ENCODE measurements at regions not wholly inside any gene's neighbourhood (a gene's known extent, or its start where the extent isn't known, plus 50 kb on each side); places are given as distances from the start of the nearest gene placed in this dataset.

- TF ChIP-seq, protein P1, sequence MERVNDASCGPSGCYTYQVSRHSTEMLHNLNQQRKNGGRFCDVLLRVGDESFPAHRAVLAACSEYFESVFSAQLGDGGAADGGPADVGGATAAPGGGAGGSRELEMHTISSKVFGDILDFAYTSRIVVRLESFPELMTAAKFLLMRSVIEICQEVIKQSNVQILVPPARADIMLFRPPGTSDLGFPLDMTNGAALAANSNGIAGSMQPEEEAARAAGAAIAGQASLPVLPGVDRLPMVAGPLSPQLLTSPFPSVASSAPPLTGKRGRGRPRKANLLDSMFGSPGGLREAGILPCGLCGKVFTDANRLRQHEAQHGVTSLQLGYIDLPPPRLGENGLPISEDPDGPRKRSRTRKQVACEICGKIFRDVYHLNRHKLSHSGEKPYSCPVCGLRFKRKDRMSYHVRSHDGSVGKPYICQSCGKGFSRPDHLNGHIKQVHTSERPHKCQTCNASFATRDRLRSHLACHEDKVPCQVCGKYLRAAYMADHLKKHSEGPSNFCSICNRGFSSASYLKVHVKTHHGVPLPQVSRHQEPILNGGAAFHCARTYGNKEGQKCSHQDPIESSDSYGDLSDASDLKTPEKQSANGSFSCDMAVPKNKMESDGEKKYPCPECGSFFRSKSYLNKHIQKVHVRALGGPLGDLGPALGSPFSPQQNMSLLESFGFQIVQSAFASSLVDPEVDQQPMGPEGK (CRISPR knock-in tag; IDR thresholded peaks at IDR 0.05; ENCODE audit: borderline replicate concordance), result no peak
These were observed 469.0 kb upstream of the PRKX start (continued) for GRCh38 chrX:4182408-4182806.

DNA sequence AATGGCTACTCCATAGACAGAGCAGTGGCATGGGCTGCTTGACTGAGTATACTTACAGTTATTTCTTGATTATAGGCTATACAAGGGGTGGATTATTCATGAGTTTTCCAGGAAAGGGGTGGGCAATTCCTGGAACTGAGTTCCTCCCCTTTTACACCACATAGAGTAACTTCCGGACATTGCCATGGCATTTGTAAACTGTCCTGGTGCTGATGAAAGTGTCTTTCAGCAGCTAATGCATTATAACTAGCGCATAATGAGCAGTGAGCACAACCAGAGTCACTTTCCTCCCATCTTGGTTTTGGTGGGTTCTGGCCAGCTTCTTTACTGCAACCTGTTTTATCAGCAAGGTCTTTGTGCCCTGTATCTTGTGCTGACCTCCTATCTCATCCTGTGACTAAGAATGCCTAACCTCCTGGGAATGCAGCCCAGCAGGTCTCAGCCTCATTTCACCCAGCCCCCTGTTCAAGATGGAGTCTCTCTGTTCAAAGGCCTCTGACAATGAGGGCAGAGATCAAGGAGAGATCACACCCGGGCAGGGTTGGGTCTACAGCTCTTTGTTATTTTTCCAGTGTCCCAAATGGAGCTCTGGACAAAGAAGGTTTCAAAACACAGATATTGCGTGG is 468.4 kb upstream of the PRKX start:
- ATAC-seq, result no peak
- TF ChIP-seq ISL1 (CRISPR knock-in tag; IDR thresholded peaks at IDR 0.05) (no peak), SNAI2 (CRISPR knock-in tag; IDR thresholded peaks at IDR 0.05) (no peak), ZC3H10 (CRISPR knock-in tag; IDR thresholded peaks at IDR 0.05) (no peak), RARB (CRISPR knock-in tag; IDR thresholded peaks at IDR 0.05) (no peak), CSRNP3 (CRISPR knock-in tag; IDR thresholded peaks at IDR 0.05) (no peak), ESRRG (CRISPR knock-in tag; IDR thresholded peaks at IDR 0.05) (no peak), OSR1 (CRISPR knock-in tag; IDR thresholded peaks at IDR 0.05) (no peak), ZNF565 (CRISPR knock-in tag; conservative IDR thresholded peaks at IDR 0.05; ENCODE audit: low read depth) (no peak), ZNF70 (CRISPR knock-in tag; IDR thresholded peaks at IDR 0.05) (no peak)

- no peak for ATAC-seq
- no peak for TF ChIP-seq SNAI2 (CRISPR knock-in tag; IDR thresholded peaks at IDR 0.05)
- TF ChIP-seq, protein P2, sequence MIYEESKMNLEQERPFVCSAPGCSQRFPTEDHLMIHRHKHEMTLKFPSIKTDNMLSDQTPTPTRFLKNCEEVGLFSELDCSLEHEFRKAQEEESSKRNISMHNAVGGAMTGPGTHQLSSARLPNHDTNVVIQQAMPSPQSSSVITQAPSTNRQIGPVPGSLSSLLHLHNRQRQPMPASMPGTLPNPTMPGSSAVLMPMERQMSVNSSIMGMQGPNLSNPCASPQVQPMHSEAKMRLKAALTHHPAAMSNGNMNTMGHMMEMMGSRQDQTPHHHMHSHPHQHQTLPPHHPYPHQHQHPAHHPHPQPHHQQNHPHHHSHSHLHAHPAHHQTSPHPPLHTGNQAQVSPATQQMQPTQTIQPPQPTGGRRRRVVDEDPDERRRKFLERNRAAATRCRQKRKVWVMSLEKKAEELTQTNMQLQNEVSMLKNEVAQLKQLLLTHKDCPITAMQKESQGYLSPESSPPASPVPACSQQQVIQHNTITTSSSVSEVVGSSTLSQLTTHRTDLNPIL (CRISPR knock-in tag; IDR thresholded peaks at IDR 0.05; ENCODE audit: low read depth), result no peak
- TF ChIP-seq POU6F1 (CRISPR knock-in tag; IDR thresholded peaks at IDR 0.05; ENCODE audit: borderline replicate concordance, low read depth), result no peak
- TF ChIP-seq ZNF565 (CRISPR knock-in tag; conservative IDR thresholded peaks at IDR 0.05; ENCODE audit: low read depth), result no peak
- TF ChIP-seq ZFP3 (CRISPR knock-in tag; IDR thresholded peaks at IDR 0.05), result no peak
- TF ChIP-seq TOX (CRISPR knock-in tag; IDR thresholded peaks at IDR 0.05; ENCODE audit: borderline replicate concordance), result no peak
- TF ChIP-seq ISL1 (CRISPR knock-in tag; IDR thresholded peaks at IDR 0.05), result no peak
- TF ChIP-seq TSHZ2 (CRISPR knock-in tag; IDR thresholded peaks at IDR 0.05), result no peak
- no peak for TF ChIP-seq OSR1 (CRISPR knock-in tag; IDR thresholded peaks at IDR 0.05)
These were observed 465.6 kb upstream of the PRKX start for GRCh38 chrX:4179031-4179430.

DNA sequence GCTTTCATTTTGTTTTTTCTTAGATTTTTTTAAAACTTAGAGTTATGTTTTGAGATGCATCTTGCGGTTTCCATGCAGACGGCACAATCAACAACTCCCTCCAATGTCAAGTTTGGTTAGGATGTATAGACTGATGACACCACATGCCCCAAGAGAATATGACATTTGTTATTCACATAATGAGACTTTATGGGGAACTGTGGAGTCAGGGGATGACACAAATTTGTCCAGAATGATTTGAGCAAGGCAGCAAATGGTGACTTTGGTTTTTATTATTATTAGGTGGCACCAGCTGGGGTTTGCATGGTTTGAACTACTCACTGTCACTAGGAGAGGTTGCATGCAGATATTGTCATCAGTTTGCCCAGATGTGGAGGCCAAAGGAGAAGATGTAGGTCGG is 461.8 kb upstream of the PRKX start:
- no peak for ATAC-seq
- TF ChIP-seq GLIS3 (CRISPR knock-in tag; IDR thresholded peaks at IDR 0.05) (no peak), POU6F1 (CRISPR knock-in tag; IDR thresholded peaks at IDR 0.05; ENCODE audit: borderline replicate concordance, low read depth) (no peak), BACH2 (CRISPR knock-in tag; IDR thresholded peaks at IDR 0.05; ENCODE audit: borderline replicate concordance) (no peak), CSRNP3 (CRISPR knock-in tag; IDR thresholded peaks at IDR 0.05) (no peak), RARB (CRISPR knock-in tag; IDR thresholded peaks at IDR 0.05) (no peak), PPARA (CRISPR knock-in tag; IDR thresholded peaks at IDR 0.05; ENCODE audit: borderline replicate concordance) (no peak), TOX (CRISPR knock-in tag; IDR thresholded peaks at IDR 0.05; ENCODE audit: borderline replicate concordance) (no peak), SNAI2 (CRISPR knock-in tag; IDR thresholded peaks at IDR 0.05) (no peak)
- TF ChIP-seq, protein P2 (CRISPR knock-in tag; IDR thresholded peaks at IDR 0.05; ENCODE audit: low read depth), result no peak
